AG09319 (cell line): ENCODE measurements at regions not wholly inside any gene's neighbourhood (a gene's known extent, or its start where the extent isn't known, plus 50 kb on each side); places are given as distances from the start of the nearest gene placed in this dataset.

Experiments used
- DNase-seq: peaks from one replicate; pipeline ENCODE4 v3.0.0-alpha.2; 2010; ENCODE audit warnings: low read depth; ENCODE audit errors: extremely low read depth
- TF ChIP-seq, protein P1 (sequence below): IDR thresholded peaks from 2 replicates; pipeline ENCODE4 v1.5.1; 2011; ENCODE audit warnings: low read depth, mild to moderate bottlenecking, inconsistent platforms, low read length, moderate library complexity

GRCh38 chr4:138698641-138699040 lies 316.9 kb upstream of the NOCT start:
- DNase-seq = no peak
- TF ChIP-seq, protein P1, sequence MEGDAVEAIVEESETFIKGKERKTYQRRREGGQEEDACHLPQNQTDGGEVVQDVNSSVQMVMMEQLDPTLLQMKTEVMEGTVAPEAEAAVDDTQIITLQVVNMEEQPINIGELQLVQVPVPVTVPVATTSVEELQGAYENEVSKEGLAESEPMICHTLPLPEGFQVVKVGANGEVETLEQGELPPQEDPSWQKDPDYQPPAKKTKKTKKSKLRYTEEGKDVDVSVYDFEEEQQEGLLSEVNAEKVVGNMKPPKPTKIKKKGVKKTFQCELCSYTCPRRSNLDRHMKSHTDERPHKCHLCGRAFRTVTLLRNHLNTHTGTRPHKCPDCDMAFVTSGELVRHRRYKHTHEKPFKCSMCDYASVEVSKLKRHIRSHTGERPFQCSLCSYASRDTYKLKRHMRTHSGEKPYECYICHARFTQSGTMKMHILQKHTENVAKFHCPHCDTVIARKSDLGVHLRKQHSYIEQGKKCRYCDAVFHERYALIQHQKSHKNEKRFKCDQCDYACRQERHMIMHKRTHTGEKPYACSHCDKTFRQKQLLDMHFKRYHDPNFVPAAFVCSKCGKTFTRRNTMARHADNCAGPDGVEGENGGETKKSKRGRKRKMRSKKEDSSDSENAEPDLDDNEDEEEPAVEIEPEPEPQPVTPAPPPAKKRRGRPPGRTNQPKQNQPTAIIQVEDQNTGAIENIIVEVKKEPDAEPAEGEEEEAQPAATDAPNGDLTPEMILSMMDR = no peak

DNA sequence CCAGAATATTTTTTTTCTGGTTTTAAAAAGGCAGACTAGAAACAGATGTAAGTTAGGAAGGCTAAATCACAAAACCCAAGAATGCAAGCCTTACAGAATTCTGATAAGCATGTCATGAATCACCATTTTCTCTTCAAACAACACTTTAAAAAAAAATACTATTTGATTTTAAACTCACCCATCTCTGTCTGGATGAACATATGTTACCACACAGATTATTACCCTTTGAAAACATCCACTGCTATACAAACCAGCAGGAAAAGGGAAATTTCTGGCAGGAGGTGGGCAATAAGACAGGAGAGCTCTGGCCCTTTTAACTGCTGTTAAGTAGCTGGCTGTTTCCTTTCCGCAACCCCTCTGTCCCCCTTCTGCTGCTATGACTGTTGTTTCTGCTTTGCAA lies 317.7 kb upstream of the NOCT start:
- TF ChIP-seq, protein P1 = no peak
- DNase-seq = no peak

GRCh38 chr4:138696771-138697170 lies 318.8 kb upstream of the NOCT start:
- TF ChIP-seq, protein P1 = no peak
- no peak for DNase-seq

GRCh38 chr4:138696058-138696457 lies 319.5 kb upstream of the NOCT start:
- DNase-seq = no peak
- TF ChIP-seq, protein P1 = no peak

- TF ChIP-seq, protein P1 = no peak
- no peak for DNase-seq
These were observed 322.1 kb upstream of the NOCT start for GRCh38 chr4:138693526-138693925.

DNA sequence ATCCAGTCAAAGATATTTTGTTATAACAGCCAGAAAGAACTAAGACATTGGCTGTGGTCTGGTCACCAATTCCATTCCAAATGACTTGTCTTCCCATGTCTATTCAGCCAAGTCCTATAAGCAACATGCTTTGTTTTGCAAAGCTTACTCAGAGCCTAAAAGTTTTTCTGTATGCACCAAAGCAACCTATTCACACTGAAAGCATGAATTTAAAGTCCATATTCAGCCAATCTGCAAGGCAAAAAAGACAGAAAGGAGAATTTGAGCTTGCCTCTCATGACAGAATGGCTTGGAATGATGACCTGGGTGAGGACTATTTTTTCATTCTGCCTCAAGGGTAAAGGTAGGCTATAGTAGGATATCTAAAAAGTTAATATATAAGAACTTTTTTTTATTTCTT lies 323.2 kb upstream of the NOCT start:
- DNase-seq = no peak
- TF ChIP-seq, protein P1 = no peak

DNA sequence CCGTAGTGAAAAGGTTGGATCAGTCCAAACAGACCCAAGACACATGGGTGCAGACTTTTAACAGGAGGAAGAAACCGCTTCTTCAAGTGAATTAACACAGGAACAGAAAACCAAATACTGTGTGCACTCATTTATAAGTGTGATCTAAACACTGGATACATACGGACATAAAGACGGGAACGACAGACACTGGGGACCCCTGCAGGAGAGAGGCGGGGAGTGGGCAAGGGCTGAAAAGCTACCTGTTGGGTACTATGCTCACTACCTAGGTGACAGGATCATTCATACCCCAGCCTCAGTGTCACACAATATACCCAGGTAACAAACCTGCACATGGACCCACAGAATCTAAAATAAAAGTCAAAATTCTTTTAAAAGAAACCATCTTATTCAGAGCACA lies 326.0 kb upstream of the NOCT start:
- TF ChIP-seq, protein P1 = no peak
- DNase-seq = no peak

GRCh38 chr4:138689187-138689586 lies 326.4 kb upstream of the NOCT start:
- TF ChIP-seq, protein P1 = no peak
- DNase-seq = no peak
